HG02759 (cell line): ENCODE measurements at regions not wholly inside any gene's neighbourhood (a gene's known extent, or its start where the extent isn't known, plus 50 kb on each side); places are given as distances from the start of the nearest gene placed in this dataset.
"Not testable (repeated sequence)": the region's sequence is repeated elsewhere in the genome, so short reads cannot be mapped to it uniquely, and the experiment has no call there.

Experiments used
- ATAC-seq: cut with Tn5 transposase; IDR thresholded peaks from one replicate; pipeline ENCODE4 v1.9.1; 2021; ENCODE audit warnings: mild to moderate bottlenecking, moderate library complexity; ENCODE audit not compliant: unreplicated experiment

GRCh38 chr5:98004463-98004862, 769.0 kb upstream of the RGMB start:
- ATAC-seq: no peak

GRCh38 chr5:98016771-98017170, 756.7 kb upstream of the RGMB start:
- no peak for ATAC-seq

- ATAC-seq: not testable (repeated sequence)
Measured at GRCh38 chr5:98030273-98030672, 743.2 kb upstream of the RGMB start.

GRCh38 chr5:98031036-98031435, 742.4 kb upstream of the RGMB start:
- not testable (repeated sequence) for ATAC-seq

GRCh38 chr5:98031496-98031895, 742.0 kb upstream of the RGMB start:
- peak; percentile 63 for ATAC-seq

- ATAC-seq: no peak
Measured at GRCh38 chr5:98031926-98032325, 741.5 kb upstream of the RGMB start.

GRCh38 chr5:98041661-98042060, 731.8 kb upstream of the RGMB start:
- ATAC-seq: no peak

GRCh38 chr5:98042521-98042920, 730.9 kb upstream of the RGMB start:
- no peak for ATAC-seq

- ATAC-seq: no peak
Measured at GRCh38 chr5:98042961-98043360, 730.5 kb upstream of the RGMB start.

- ATAC-seq: no peak
Measured at GRCh38 chr5:98050583-98050982, 722.9 kb upstream of the RGMB start.

- ATAC-seq: no peak
Measured at GRCh38 chr5:98053170-98053569, 720.3 kb upstream of the RGMB start.

- ATAC-seq: no peak
Measured at GRCh38 chr5:98060148-98060547, 713.3 kb upstream of the RGMB start.

GRCh38 chr5:98064118-98064685, 709.3 kb upstream of the RGMB start:
- ATAC-seq: no peak

GRCh38 chr5:98065261-98065909, 708.1 kb upstream of the RGMB start:
- no peak for ATAC-seq

GRCh38 chr5:98066910-98067309, 706.6 kb upstream of the RGMB start:
- no peak for ATAC-seq

GRCh38 chr5:98069876-98070512, 703.5 kb upstream of the RGMB start:
- ATAC-seq: no peak

- ATAC-seq: no peak
Measured at GRCh38 chr5:98072921-98073320, 700.5 kb upstream of the RGMB start.

- ATAC-seq: no peak
Measured at GRCh38 chr5:98076501-98076900, 697.0 kb upstream of the RGMB start.

- no peak for ATAC-seq
Measured at GRCh38 chr5:98085593-98085992, 687.9 kb upstream of the RGMB start.

- no peak for ATAC-seq
Measured at GRCh38 chr5:98095072-98095471, 678.4 kb upstream of the RGMB start.

- ATAC-seq: no peak
Measured at GRCh38 chr5:98096155-98096554, 677.3 kb upstream of the RGMB start.

- no peak for ATAC-seq
Measured at GRCh38 chr5:98099448-98100105, 673.9 kb upstream of the RGMB start.
